ENCODE measurements at regions not wholly inside any gene's neighbourhood (a gene's known extent, or its start where the extent isn't known, plus 50 kb on each side); places are given as distances from the start of the nearest gene placed in this dataset.
"Not testable (repeated sequence)": the region's sequence is repeated elsewhere in the genome, so short reads cannot be mapped to it uniquely, and the experiment has no call there.

GRCh38 chr16:16494114-16494513, 115.2 kb downstream of the NPIPA7 start:
- no CpG with 5 or more reads among the region's 8 CpGs for WGBS (ENCODE audit: insufficient coverage)
- H3K4me3 ChIP-seq (ENCODE audit: control insufficient read depth in 1 of 7, extremely low read depth in 1 of 7, insufficient read depth in 4 of 7, low read depth in 2 of 7, low read length in 6 of 7); H3K27ac ChIP-seq (ENCODE audit: insufficient read depth in 1 of 2, low read depth in 1 of 2, low read length in 2 of 2, poor library complexity in 1 of 2, severe bottlenecking in 2 of 2); H3K27me3 ChIP-seq (replicated peaks in 2 of 5; ENCODE audit: control insufficient read depth in 4 of 5, insufficient read depth in 5 of 5, low read length in 4 of 5); DNase-seq; CTCF ChIA-PET; POLR2A ChIA-PET; H3K4me1 ChIP-seq (ENCODE audit: control extremely low read depth in 1 of 4, control insufficient read depth in 4 of 4, insufficient read depth in 4 of 4, low read length in 3 of 4); H3K36me3 ChIP-seq (ENCODE audit: control insufficient read depth in 4 of 4, insufficient read depth in 4 of 4, low read length in 3 of 4); H3K9me3 ChIP-seq (ENCODE audit: control extremely low read depth in 1 of 5, control insufficient read depth in 4 of 5, insufficient read depth in 2 of 5, low read depth in 1 of 5, low read length in 4 of 5): not testable (repeated sequence)

GRCh38 chr16:16494998-16495397, 116.1 kb downstream of the NPIPA7 start:
- H3K27me3 ChIP-seq (replicated peaks in 2 of 5; ENCODE audit: control insufficient read depth in 4 of 5, insufficient read depth in 5 of 5, low read length in 4 of 5); DNase-seq; H3K36me3 ChIP-seq (ENCODE audit: control insufficient read depth in 4 of 4, insufficient read depth in 4 of 4, low read length in 3 of 4); POLR2A ChIA-PET; CTCF ChIA-PET; H3K27ac ChIP-seq (ENCODE audit: insufficient read depth in 1 of 2, low read depth in 1 of 2, low read length in 2 of 2, poor library complexity in 1 of 2, severe bottlenecking in 2 of 2); H3K4me3 ChIP-seq (ENCODE audit: control insufficient read depth in 1 of 7, extremely low read depth in 1 of 7, insufficient read depth in 4 of 7, low read depth in 2 of 7, low read length in 6 of 7); H3K4me1 ChIP-seq (ENCODE audit: control extremely low read depth in 1 of 4, control insufficient read depth in 4 of 4, insufficient read depth in 4 of 4, low read length in 3 of 4); H3K9me3 ChIP-seq (ENCODE audit: control extremely low read depth in 1 of 5, control insufficient read depth in 4 of 5, insufficient read depth in 2 of 5, low read depth in 1 of 5, low read length in 4 of 5): not testable (repeated sequence)
- WGBS (ENCODE audit: insufficient coverage), result no CpG with 5 or more reads among the region's 11 CpGs

GRCh38 chr16:16499875-16500274, 120.9 kb downstream of the NPIPA7 start:
- WGBS (ENCODE audit: insufficient coverage), result no CpG with 5 or more reads among the region's 8 CpGs
- CTCF ChIA-PET; H3K36me3 ChIP-seq (ENCODE audit: control insufficient read depth in 4 of 4, insufficient read depth in 4 of 4, low read length in 3 of 4); DNase-seq; H3K4me3 ChIP-seq (ENCODE audit: control insufficient read depth in 1 of 7, extremely low read depth in 1 of 7, insufficient read depth in 4 of 7, low read depth in 2 of 7, low read length in 6 of 7); POLR2A ChIA-PET; H3K27ac ChIP-seq (ENCODE audit: insufficient read depth in 1 of 2, low read depth in 1 of 2, low read length in 2 of 2, poor library complexity in 1 of 2, severe bottlenecking in 2 of 2); H3K27me3 ChIP-seq (replicated peaks in 2 of 5; ENCODE audit: control insufficient read depth in 4 of 5, insufficient read depth in 5 of 5, low read length in 4 of 5); H3K9me3 ChIP-seq (ENCODE audit: control extremely low read depth in 1 of 5, control insufficient read depth in 4 of 5, insufficient read depth in 2 of 5, low read depth in 1 of 5, low read length in 4 of 5); H3K4me1 ChIP-seq (ENCODE audit: control extremely low read depth in 1 of 4, control insufficient read depth in 4 of 4, insufficient read depth in 4 of 4, low read length in 3 of 4): not testable (repeated sequence)

GRCh38 chr16:16507041-16507440, 128.1 kb downstream of the NPIPA7 start:
- H3K4me1 ChIP-seq (ENCODE audit: control extremely low read depth in 1 of 4, control insufficient read depth in 4 of 4, insufficient read depth in 4 of 4, low read length in 3 of 4); H3K9me3 ChIP-seq (ENCODE audit: control extremely low read depth in 1 of 5, control insufficient read depth in 4 of 5, insufficient read depth in 2 of 5, low read depth in 1 of 5, low read length in 4 of 5); DNase-seq; CTCF ChIA-PET; H3K27me3 ChIP-seq (replicated peaks in 2 of 5; ENCODE audit: control insufficient read depth in 4 of 5, insufficient read depth in 5 of 5, low read length in 4 of 5); H3K4me3 ChIP-seq (ENCODE audit: control insufficient read depth in 1 of 7, extremely low read depth in 1 of 7, insufficient read depth in 4 of 7, low read depth in 2 of 7, low read length in 6 of 7); POLR2A ChIA-PET; H3K36me3 ChIP-seq (ENCODE audit: control insufficient read depth in 4 of 4, insufficient read depth in 4 of 4, low read length in 3 of 4); H3K27ac ChIP-seq (ENCODE audit: insufficient read depth in 1 of 2, low read depth in 1 of 2, low read length in 2 of 2, poor library complexity in 1 of 2, severe bottlenecking in 2 of 2): not testable (repeated sequence)
- WGBS (ENCODE audit: insufficient coverage), result no CpG with 5 or more reads among the region's 1 CpG

- CTCF ChIA-PET; H3K36me3 ChIP-seq (ENCODE audit: control insufficient read depth in 4 of 4, insufficient read depth in 4 of 4, low read length in 3 of 4); H3K9me3 ChIP-seq (ENCODE audit: control extremely low read depth in 1 of 5, control insufficient read depth in 4 of 5, insufficient read depth in 2 of 5, low read depth in 1 of 5, low read length in 4 of 5); POLR2A ChIA-PET; DNase-seq; H3K27me3 ChIP-seq (replicated peaks in 2 of 5; ENCODE audit: control insufficient read depth in 4 of 5, insufficient read depth in 5 of 5, low read length in 4 of 5); H3K27ac ChIP-seq (ENCODE audit: insufficient read depth in 1 of 2, low read depth in 1 of 2, low read length in 2 of 2, poor library complexity in 1 of 2, severe bottlenecking in 2 of 2); H3K4me3 ChIP-seq (ENCODE audit: control insufficient read depth in 1 of 7, extremely low read depth in 1 of 7, insufficient read depth in 4 of 7, low read depth in 2 of 7, low read length in 6 of 7); H3K4me1 ChIP-seq (ENCODE audit: control extremely low read depth in 1 of 4, control insufficient read depth in 4 of 4, insufficient read depth in 4 of 4, low read length in 3 of 4): not testable (repeated sequence)
- WGBS (ENCODE audit: insufficient coverage), result no CpG with 5 or more reads among the region's 2 CpGs
Measured at GRCh38 chr16:16508344-16508743, 129.4 kb downstream of the NPIPA7 start.

GRCh38 chr16:16519395-16519794, 140.5 kb downstream of the NPIPA7 start:
- CTCF ChIA-PET; H3K4me3 ChIP-seq (ENCODE audit: control insufficient read depth in 1 of 7, extremely low read depth in 1 of 7, insufficient read depth in 4 of 7, low read depth in 2 of 7, low read length in 6 of 7); POLR2A ChIA-PET; H3K36me3 ChIP-seq (ENCODE audit: control insufficient read depth in 4 of 4, insufficient read depth in 4 of 4, low read length in 3 of 4); H3K27ac ChIP-seq (ENCODE audit: insufficient read depth in 1 of 2, low read depth in 1 of 2, low read length in 2 of 2, poor library complexity in 1 of 2, severe bottlenecking in 2 of 2); H3K9me3 ChIP-seq (ENCODE audit: control extremely low read depth in 1 of 5, control insufficient read depth in 4 of 5, insufficient read depth in 2 of 5, low read depth in 1 of 5, low read length in 4 of 5); DNase-seq; H3K4me1 ChIP-seq (ENCODE audit: control extremely low read depth in 1 of 4, control insufficient read depth in 4 of 4, insufficient read depth in 4 of 4, low read length in 3 of 4); H3K27me3 ChIP-seq (replicated peaks in 2 of 5; ENCODE audit: control insufficient read depth in 4 of 5, insufficient read depth in 5 of 5, low read length in 4 of 5): not testable (repeated sequence)

GRCh38 chr16:16521239-16522002, 142.5 kb downstream of the NPIPA7 start:
- H3K9me3 ChIP-seq (ENCODE audit: control extremely low read depth in 1 of 5, control insufficient read depth in 4 of 5, insufficient read depth in 2 of 5, low read depth in 1 of 5, low read length in 4 of 5); H3K36me3 ChIP-seq (ENCODE audit: control insufficient read depth in 4 of 4, insufficient read depth in 4 of 4, low read length in 3 of 4); H3K4me3 ChIP-seq (ENCODE audit: control insufficient read depth in 1 of 7, extremely low read depth in 1 of 7, insufficient read depth in 4 of 7, low read depth in 2 of 7, low read length in 6 of 7); DNase-seq; H3K27ac ChIP-seq (ENCODE audit: insufficient read depth in 1 of 2, low read depth in 1 of 2, low read length in 2 of 2, poor library complexity in 1 of 2, severe bottlenecking in 2 of 2); H3K4me1 ChIP-seq (ENCODE audit: control extremely low read depth in 1 of 4, control insufficient read depth in 4 of 4, insufficient read depth in 4 of 4, low read length in 3 of 4); H3K27me3 ChIP-seq (replicated peaks in 2 of 5; ENCODE audit: control insufficient read depth in 4 of 5, insufficient read depth in 5 of 5, low read length in 4 of 5); CTCF ChIA-PET; POLR2A ChIA-PET: not testable (repeated sequence)
- no CpG with 5 or more reads among the region's 12 CpGs for WGBS (ENCODE audit: insufficient coverage)

Data from common myeloid progenitor, CD34-positive (primary cell).